ENCODE measurements at regions not wholly inside any gene's neighbourhood (a gene's known extent, or its start where the extent isn't known, plus 50 kb on each side); places are given as distances from the start of the nearest gene placed in this dataset.

- TF ChIP-seq CTCF (IDR thresholded peaks at IDR 0.05; ENCODE audit: insufficient read depth, low read length, poor library complexity, severe bottlenecking): no peak
- no peak for TF ChIP-seq EZH2phosphoT487 (conservative IDR thresholded peaks at IDR 0.05; ENCODE audit: low read length)
Measured at GRCh38 chr6:104642871-104643270, 216.8 kb downstream of the HACE1 start.
